HK-2 (cell line): ENCODE measurements at regions not wholly inside any gene's neighbourhood (a gene's known extent, or its start where the extent isn't known, plus 50 kb on each side); places are given as distances from the start of the nearest gene placed in this dataset.

Source experiments
- DNase-seq: peaks from one replicate; pipeline ENCODE4 v3.0.0-alpha.2; 2018; ENCODE audit not compliant: unreplicated experiment

- DNase-seq, result no peak
These were observed 450.8 kb downstream of the SOX6 start for GRCh38 chr11:15905366-15906104.

GRCh38 chr11:15906481-15907035 is 449.8 kb downstream of the SOX6 start:
- DNase-seq, result no peak

DNA sequence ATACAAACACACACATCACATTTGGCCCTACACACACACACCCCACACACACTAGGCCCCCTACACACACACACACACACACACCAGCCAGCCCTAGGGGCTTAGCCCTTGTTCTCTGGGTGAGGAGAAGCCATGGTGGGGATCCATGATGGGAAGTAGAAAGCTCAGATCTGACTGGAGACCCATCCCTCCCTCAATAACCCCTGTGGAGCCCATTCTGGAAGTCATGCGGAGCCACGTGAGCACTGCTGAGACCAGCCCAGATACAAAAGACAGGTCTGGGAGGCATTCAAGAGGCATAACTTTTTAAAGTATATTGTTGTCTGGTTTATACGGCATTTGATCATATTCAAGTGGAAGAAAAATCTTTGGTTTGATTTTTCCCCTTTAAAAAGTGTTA is 448.5 kb downstream of the SOX6 start:
- DNase-seq, result no peak

GRCh38 chr11:15909937-15910598 is 446.3 kb downstream of the SOX6 start:
- DNase-seq, result no peak

DNA sequence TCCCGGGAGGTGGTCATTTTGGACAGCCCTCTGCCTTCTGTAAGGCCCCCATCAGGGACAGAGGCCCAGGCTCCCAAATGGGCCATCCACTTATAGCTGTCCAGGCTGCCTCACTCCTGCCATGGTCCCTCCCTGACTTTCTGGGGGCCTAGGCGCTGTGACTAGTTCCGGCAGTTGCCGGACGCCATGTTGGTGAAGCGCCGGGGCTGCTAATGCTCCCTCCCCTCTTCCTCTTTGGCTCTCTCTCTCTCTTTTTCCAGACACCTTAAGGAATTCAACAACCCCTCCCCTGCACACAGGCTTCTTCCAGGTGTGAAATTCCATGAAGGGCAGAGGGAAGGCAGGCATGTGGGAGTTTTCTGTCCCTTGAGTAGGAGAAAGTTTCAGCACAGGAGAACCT is 445.6 kb downstream of the SOX6 start:
- no peak for DNase-seq

- DNase-seq, result no peak
These were observed 444.8 kb downstream of the SOX6 start for GRCh38 chr11:15911377-15912044.

DNA sequence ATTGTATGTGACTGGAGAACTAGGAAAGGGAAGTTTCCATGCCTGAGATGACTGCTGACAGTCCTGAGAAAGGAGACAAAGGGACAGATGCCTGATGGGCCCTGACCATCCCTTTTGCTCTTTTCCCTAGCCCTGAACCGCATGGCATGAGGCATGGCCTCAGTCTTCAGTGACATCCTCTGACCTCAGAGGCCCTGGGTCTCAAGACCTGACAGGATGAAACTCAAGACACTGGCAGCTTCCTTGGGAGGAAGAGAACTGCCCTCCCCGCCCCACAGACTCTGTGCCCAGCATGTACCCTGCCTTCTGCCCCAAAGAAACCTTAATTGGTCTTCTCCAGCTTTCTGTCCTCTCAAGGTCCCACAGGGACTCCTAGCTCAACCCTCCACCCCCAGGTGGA is 444.1 kb downstream of the SOX6 start:
- no peak for DNase-seq

- DNase-seq, result no peak
These were observed 443.5 kb downstream of the SOX6 start for GRCh38 chr11:15912825-15913224.

GRCh38 chr11:15913261-15913660 is 443.1 kb downstream of the SOX6 start:
- no peak for DNase-seq
